HAP-1 (cell line): ENCODE measurements at regions not wholly inside any gene's neighbourhood (a gene's known extent, or its start where the extent isn't known, plus 50 kb on each side); places are given as distances from the start of the nearest gene placed in this dataset.

Source experiments
- DNase-seq, 2 experiments: peaks; one replicate each; pipeline ENCODE4 v3.0.0-alpha.2; 2016 to 2020; ENCODE audit warnings: low spot score in 2 of 2
- H3K27me3 ChIP-seq: fragments of 250-450 bp; sonication (Bioruptor Pico); 2 replicates; pipeline ENCODE4 v1.5.1; 2020; ENCODE audit warnings: low read depth, mild to moderate bottlenecking, moderate library complexity
- H3K36me3 ChIP-seq: fragments of 250-450 bp; sonication (Bioruptor Pico); replicated peaks from 2 replicates; pipeline ENCODE4 v1.5.1; 2020; ENCODE audit warnings: mild to moderate bottlenecking
- H3K4me1 ChIP-seq: fragments of 250-450 bp; sonication (Bioruptor Pico); 2 replicates; pipeline ENCODE4 v1.5.1; 2020; ENCODE audit warnings: mild to moderate bottlenecking
- H3K4me3 ChIP-seq: fragments of 250-450 bp; sonication (Bioruptor Pico); 2 replicates; pipeline ENCODE4 v1.5.1; 2020; ENCODE audit warnings: mild to moderate bottlenecking, moderate library complexity
- H3K9me3 ChIP-seq: fragments of 250-450 bp; sonication (Bioruptor Pico); 2 replicates; pipeline ENCODE4 v1.5.1; 2020; ENCODE audit warnings: mild to moderate bottlenecking, moderate library complexity
- in situ Hi-C: fragments of 300-500 bp; cut with MboI; formaldehyde crosslinking; loops from 3 replicates; pipeline ENCODE4 v1.14.3; 2020; ENCODE audit warnings: low sequenced_read_pairs, inconsistent platforms, mixed read lengths

DNA sequence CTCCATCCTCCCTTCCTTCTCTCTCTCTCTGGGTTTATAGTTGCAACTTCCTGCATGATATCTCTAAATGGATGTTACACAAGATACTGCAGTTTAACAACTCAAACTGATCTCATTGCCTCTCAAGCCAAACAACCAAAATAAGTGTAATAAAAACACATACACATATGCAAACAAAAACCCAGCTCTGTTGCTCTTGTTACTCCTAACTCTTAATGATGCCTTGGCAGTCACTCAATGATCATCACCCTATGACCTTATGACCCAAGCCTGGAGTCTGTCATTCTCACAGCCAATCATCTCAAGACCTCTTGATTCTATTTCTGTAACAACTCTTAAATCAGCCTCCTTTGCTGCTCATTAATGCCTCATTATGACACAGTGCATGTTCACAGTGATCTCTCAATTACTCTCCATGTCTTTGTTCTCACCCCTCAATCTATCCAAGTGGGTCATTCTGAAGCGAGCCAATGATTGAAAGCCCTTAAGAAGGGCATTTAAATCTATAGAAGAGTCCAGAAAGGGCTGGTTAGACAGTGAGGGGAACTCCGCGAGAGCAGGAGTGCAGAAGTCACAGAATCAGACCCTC lies 210.9 kb downstream of the INHBA start:
- H3K4me3 ChIP-seq: no peak overlapping the region
- in situ Hi-C loops: no loop called here
- no peak for DNase-seq
- H3K36me3 ChIP-seq: no peaks in the 10 kb centered on the region
- no peaks in the 10 kb centered on the region for H3K4me1 ChIP-seq
- no peaks in the 10 kb centered on the region for H3K9me3 ChIP-seq
- H3K27me3 ChIP-seq: no peaks in the 10 kb centered on the region

DNA sequence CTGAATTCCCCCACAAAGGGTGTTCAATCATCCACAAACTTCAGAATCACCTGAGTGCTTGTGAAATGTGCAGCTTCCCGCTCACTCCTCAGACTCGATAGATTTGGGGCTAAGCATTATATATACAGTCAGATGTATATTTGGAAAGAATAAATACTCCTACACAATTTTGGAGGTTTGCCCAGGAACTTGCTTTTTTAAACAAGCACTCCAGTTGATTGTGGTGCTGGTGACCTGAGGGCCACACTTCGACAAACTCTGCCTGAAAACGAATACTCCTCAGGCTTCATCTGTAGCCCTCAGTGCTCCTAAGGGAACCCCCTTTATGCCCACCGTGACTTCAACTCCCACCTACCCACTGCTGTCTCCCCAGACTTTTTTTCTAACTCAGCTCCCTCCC lies 211.6 kb downstream of the INHBA start:
- no peak for DNase-seq
- Histone ChIP-seq H3K4me3 (no peak overlapping the region), H3K36me3 (no peaks in the 10 kb centered on the region), H3K27me3 (no peaks in the 10 kb centered on the region), H3K9me3 (no peaks in the 10 kb centered on the region), H3K4me1 (no peaks in the 10 kb centered on the region)
- in situ Hi-C loops: no loop called here

DNA sequence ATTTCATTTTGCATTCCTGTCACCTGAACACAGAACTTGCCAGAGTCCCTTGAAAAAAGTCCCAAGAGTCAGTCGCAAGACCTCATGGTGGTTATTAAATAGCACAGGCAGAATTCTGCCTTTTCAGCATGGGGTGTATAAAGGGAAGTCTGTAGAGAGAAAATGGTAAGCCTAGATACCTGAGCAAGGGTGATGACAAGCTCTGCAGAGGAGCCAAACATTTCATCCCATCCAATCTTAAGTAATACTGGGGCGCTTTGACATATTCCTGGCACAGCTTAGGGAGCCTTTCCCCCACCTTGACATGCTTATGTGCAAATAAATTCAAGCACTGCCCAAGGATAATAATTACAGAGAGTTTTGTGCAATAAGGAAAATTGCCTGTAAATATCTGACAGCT lies 213.0 kb downstream of the INHBA start:
- in situ Hi-C loops: no loop called here
- H3K9me3 ChIP-seq: no peaks in the 10 kb centered on the region
- DNase-seq: no peak
- no peaks in the 10 kb centered on the region for H3K27me3 ChIP-seq
- no peaks in the 10 kb centered on the region for H3K36me3 ChIP-seq
- H3K4me3 ChIP-seq: no peak overlapping the region
- H3K4me1 ChIP-seq: no peaks in the 10 kb centered on the region

DNA sequence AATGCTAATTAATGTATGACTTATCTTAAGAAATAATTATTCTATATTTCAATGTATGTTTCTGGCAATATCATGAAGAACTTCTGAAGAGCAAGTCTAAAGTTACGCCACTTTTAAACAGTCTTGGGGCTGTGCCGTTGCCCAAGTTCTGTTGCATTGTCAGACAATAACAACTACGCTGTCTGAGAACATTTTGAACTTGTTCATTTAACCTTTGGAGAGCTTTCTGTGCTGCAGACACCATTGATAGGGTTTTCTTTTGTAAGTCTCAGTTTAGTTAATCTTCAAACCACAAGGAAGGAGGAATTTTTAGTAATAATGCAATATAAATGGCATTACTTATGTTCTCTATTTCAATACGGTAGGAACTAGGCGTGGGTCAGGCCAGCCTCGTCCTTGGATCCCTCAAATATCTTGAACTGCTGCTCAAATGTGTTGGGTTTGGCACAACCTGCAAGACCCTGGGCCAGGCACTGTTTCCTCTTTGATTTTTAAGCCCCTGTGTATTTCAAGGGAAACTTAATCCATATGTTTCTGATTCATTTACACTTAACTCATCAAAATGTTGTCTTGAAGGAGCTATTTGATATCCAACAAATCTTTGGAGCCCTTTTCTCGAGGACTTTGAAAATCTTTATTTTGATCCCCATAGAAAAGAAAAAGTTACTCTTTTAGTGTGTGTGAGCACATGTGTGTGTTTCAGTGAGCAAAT lies 215.5 kb downstream of the INHBA start:
- Histone ChIP-seq H3K9me3 (no peaks in the 10 kb centered on the region), H3K4me3 (no peak overlapping the region), H3K36me3 (no peaks in the 10 kb centered on the region), H3K27me3 (no peaks in the 10 kb centered on the region), H3K4me1 (no peaks in the 10 kb centered on the region)
- in situ Hi-C loops: no loop called here
- DNase-seq: no peak

DNA sequence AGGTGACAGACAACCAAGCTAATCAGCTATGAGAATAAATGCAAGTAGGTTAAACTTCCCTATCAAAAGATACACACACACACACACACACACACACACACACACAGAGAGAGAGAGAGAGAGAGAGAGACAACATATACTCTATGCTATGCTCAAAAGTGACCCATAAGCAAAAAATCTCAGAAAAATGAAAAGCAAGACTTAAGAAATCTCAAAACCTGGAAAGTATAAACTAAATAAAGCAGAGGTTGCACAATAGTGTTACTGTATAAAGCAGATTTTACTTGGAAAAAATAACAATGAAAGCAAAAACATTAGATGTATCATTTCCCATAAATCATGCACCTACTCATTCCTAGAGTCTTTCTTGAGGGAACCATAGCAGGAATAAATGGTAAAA lies 221.5 kb downstream of the INHBA start:
- no peak overlapping the region for H3K4me3 ChIP-seq
- in situ Hi-C loops: no loop called here
- no peak for DNase-seq
- H3K36me3 ChIP-seq: no peaks in the 10 kb centered on the region
- H3K9me3 ChIP-seq: no peaks in the 10 kb centered on the region
- no peaks in the 10 kb centered on the region for H3K27me3 ChIP-seq
- no peaks in the 10 kb centered on the region for H3K4me1 ChIP-seq

DNA sequence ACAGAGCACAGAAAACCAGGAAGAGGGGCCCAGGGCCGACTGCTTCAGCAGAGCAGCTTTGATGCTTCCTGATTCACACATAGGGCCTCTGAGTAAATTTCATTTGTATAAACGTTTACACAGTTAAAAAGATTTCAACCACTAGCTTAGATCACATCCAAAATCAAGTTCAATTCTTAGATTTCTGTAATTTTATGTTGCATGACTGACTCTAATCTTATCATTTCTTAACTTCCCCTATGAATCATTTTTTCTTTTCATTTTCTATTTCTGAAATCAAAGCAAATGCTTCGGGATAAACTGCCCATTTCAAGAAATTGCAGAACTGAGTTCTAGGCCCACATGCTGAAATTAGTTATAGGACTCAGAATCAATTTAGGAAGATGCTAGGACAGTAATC lies 224.7 kb downstream of the INHBA start:
- Histone ChIP-seq H3K4me1 (no peaks in the 10 kb centered on the region), H3K4me3 (no peak overlapping the region), H3K27me3 (no peaks in the 10 kb centered on the region), H3K36me3 (no peaks in the 10 kb centered on the region), H3K9me3 (no peaks in the 10 kb centered on the region)
- in situ Hi-C loops: no loop called here
- DNase-seq: no peak

DNA sequence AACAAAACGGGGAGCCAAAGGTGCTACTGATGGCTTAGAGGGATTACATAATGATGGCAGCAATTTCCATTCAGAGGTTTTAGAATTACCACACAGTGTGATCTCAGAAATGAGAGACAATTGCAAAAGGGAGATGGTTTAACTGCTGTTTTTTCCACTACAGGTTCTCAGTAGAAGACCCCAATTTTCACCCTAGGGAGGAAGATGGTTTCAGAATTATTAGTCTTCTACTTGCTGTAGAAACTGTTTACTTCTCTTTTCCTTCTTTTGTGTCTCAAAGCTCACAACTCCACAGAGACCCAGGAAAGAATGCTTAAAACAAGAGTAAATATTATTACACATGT lies 226.5 kb downstream of the INHBA start:
- no peak for DNase-seq
- no peaks in the 10 kb centered on the region for H3K4me1 ChIP-seq
- H3K9me3 ChIP-seq: no peaks in the 10 kb centered on the region
- H3K4me3 ChIP-seq: no peak overlapping the region
- no peaks in the 10 kb centered on the region for H3K27me3 ChIP-seq
- no peaks in the 10 kb centered on the region for H3K36me3 ChIP-seq
- in situ Hi-C loops: no loop called here

DNA sequence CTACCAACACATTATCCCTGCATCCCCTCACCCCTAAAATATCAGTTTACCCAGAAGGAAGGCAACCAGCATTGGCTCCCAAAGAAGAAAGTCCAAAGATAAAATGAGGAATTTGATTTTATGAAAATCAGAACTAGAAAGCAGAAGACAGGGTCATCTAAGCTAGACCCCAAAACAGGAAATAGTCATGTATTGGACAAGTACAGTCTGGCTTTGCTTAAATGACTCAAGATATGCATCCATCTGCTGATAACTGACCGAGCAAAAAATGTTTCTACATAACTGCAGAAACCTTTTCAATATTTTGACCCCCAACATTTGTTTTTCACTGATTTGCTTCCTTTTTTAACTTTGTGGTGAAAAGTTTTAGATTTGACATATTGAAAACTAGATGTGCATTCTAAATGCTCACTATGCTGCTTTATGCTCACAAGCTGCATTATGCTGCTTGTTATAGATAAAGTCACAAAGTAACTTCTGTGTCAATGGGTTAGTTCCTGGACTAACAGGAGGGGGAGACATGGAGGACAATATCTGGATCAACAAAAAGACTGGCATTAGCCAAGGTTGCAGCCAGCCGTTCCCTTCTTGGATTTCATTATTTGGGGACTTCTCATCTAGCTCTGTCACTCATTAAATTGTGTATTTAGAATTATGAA lies 227.0 kb downstream of the INHBA start:
- H3K4me3 ChIP-seq: no peak overlapping the region
- no peaks in the 10 kb centered on the region for H3K4me1 ChIP-seq
- H3K36me3 ChIP-seq: no peaks in the 10 kb centered on the region
- H3K9me3 ChIP-seq: no peaks in the 10 kb centered on the region
- in situ Hi-C loops: no loop called here
- H3K27me3 ChIP-seq: no peaks in the 10 kb centered on the region
- DNase-seq: no peak

DNA sequence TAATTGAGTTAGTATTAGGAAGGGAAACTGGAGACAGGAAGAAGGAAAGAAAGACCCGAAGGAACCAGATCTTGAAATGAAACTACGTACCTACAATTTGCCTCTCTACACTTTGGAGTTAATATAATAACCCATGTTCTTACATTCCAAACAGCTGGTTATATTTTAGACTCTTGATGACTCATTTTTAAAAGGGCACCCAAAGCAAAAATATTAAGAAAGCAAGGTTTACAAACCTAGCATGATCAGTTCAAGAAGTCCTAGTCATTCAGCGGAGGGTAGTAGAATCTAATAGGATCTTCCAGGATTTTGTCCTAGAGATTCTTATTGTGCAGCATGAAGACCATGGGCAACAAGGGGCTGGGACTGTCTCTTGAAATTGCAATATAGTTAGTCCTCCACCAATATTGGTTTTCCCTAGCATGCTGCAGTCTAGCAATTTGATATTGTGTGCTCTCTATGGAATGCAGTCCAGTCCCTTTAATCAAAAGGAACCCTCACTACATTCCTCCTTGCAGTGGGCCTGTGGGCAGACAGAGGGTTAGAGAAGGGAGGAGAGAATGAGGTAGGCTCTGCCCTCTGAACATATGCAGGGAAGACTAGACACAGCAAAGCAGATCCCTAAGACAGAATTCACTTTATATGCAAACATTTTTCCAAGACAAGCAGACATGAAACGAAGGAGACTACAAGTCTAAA lies 230.3 kb downstream of the INHBA start:
- in situ Hi-C loops: no loop called here
- Histone ChIP-seq H3K4me1 (no peaks in the 10 kb centered on the region), H3K36me3 (no peaks in the 10 kb centered on the region), H3K9me3 (no peaks in the 10 kb centered on the region), H3K4me3 (no peak overlapping the region), H3K27me3 (no peaks in the 10 kb centered on the region)
- DNase-seq: no peak

DNA sequence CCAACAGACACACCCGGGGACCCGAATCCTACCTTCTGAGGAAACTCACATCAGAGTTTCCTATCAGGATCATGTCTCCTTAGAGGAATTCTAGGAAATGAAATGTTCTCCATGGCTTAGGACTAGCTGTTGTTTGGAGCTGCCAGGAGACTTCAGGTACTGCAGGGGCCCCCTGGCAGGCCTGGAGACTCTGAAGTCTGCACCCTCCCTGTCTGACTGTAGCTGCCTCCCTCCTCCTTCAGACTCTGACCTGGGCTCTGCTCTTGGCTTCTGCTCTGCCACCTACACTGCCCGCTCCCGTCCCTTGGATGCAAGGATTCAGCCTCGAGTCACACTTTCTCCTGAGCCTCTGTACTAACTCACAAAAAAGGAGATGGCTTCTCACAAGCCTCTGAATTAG lies 232.8 kb downstream of the INHBA start:
- Histone ChIP-seq H3K9me3 (no peaks in the 10 kb centered on the region), H3K4me3 (no peak overlapping the region), H3K36me3 (no peaks in the 10 kb centered on the region), H3K4me1 (no peaks in the 10 kb centered on the region), H3K27me3 (no peaks in the 10 kb centered on the region)
- in situ Hi-C loops: no loop called here
- DNase-seq: no peak

DNA sequence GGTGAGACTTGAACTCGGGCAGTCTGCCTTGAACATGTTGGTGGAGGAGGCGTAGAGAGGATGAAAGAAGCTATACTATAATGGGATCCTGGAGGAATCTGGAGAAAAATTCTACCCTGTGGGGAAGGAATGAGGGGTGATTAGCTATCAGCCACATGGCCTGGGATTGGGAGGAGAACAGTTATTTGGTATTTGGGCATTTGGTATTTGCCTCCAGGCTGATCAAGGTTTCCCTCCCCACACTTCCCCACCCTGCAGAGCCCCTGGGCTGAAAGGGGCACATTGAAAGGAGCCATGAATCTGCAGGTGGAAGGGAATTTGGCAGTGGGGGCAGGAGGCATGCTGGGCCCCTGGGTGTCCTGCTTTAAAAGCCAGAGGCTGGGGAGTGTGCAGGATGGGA lies 235.3 kb downstream of the INHBA start:
- in situ Hi-C loops: no loop called here
- H3K36me3 ChIP-seq: no peaks in the 10 kb centered on the region
- no peak overlapping the region for H3K4me3 ChIP-seq
- H3K27me3 ChIP-seq: no peaks in the 10 kb centered on the region
- DNase-seq: no peak
- no peaks in the 10 kb centered on the region for H3K9me3 ChIP-seq
- no peaks in the 10 kb centered on the region for H3K4me1 ChIP-seq

DNA sequence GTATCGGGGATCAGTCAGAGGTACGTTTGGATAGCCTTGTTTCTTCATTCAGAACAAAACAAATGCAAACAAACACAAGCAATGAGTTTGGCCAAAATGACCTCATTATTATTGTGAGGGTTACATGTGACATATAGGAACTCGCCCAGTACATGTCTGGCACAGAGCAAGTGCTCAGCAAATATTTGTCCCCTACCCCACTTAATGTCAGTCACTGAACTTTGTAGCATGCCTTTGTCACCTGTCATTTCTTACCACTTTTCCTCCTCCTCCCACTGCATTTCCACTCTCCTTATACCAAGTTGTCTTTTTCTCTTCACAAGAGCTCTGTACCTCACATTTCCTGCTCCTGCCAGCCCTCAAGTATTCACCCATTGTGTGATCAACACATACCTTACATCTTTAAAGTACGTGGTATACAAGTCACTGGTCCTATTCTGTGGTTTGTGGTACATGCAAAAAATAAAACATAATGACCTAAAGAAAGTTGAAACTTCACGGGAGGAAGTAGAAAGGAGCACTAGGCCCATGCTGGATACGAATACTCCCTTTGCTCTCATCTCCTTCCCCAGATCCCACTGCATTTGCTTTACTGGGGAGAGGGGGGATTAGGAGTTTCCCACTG lies 236.0 kb downstream of the INHBA start:
- Histone ChIP-seq H3K4me1 (no peaks in the 10 kb centered on the region), H3K4me3 (no peak overlapping the region), H3K9me3 (no peaks in the 10 kb centered on the region), H3K36me3 (no peaks in the 10 kb centered on the region), H3K27me3 (no peaks in the 10 kb centered on the region)
- no peak for DNase-seq
- in situ Hi-C loops: no loop called here

DNA sequence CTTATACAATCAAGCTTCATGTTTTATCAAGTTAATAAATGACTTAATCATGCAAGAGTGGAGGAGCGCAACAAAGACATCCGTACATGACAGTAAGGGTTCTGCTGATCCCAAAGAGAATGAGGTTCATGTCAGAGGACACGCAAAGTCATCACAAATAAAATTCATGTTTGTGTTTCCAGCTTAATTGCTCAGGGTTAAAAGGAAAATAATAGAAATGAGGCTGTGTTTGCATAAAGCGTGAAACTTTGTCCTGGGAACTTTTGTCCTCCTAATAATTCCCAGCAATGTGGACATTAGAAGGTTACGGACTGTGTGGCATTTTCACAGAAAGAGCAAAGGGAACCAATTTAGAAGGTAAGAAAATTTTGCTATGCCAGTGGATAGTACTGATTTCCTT lies 237.3 kb downstream of the INHBA start:
- Histone ChIP-seq H3K4me1 (no peaks in the 10 kb centered on the region), H3K27me3 (no peaks in the 10 kb centered on the region), H3K4me3 (no peak overlapping the region), H3K36me3 (no peaks in the 10 kb centered on the region), H3K9me3 (no peaks in the 10 kb centered on the region)
- DNase-seq: no peak
- in situ Hi-C loops: no loop called here
